Uterus (tissue), 3 donors: ENCODE measurements at regions not wholly inside any gene's neighbourhood (a gene's known extent, or its start where the extent isn't known, plus 50 kb on each side); places are given as distances from the start of the nearest gene placed in this dataset.

Experiments used
- DNase-seq, 2 donors: peaks; one replicate each; pipeline ENCODE4 v3.0.0-alpha.2; 2019 to 2020
- H3K27ac ChIP-seq, 2 donors: fragments of 200-600 bp; sonication (generic); 1 replicate in 1 of 2; 2 replicates in 1 of 2; pipeline ENCODE4 v1.5.1; 2016 to 2018
- H3K27me3 ChIP-seq, 2 donors: fragments of 200-600 bp; sonication (generic); one replicate each; pipeline ENCODE4 v1.5.1; 2018 to 2019; ENCODE audit warnings: control low read depth in 1 of 2
- H3K36me3 ChIP-seq, 2 donors: fragments of 200-600 bp; sonication (generic); one replicate each; pipeline ENCODE4 v1.5.1; 2019; ENCODE audit warnings: control low read depth in 1 of 2
- H3K4me1 ChIP-seq, 2 donors: fragments of 200-600 bp; sonication (generic); one replicate each; pipeline ENCODE4 v1.5.1; 2018 to 2019; ENCODE audit warnings: control low read depth in 1 of 2
- H3K4me3 ChIP-seq, 2 donors: fragments of 200-600 bp; sonication (generic); 1 replicate in 1 of 2; 2 replicates in 1 of 2; pipeline ENCODE4 v1.5.1; 2018 to 2019; ENCODE audit warnings: mild to moderate bottlenecking in 1 of 2
- H3K9me3 ChIP-seq, 2 donors: fragments of 200-600 bp; sonication (generic); one replicate each; pipeline ENCODE4 v1.5.1; 2019; ENCODE audit warnings: control low read depth in 1 of 2
- CTCF ChIP-seq, 4 experiments: fragments of 200-600 bp in 2 of 4; fragments of 450-650 bp in 2 of 4; sonication (generic) in 2 of 4; IDR thresholded peaks; one replicate each; pipeline ENCODE4 v1.5.1; 2016 to 2019; ENCODE audit warnings: antibody characterized with exemption in 4 of 4, mild to moderate bottlenecking in 2 of 4, moderate library complexity in 1 of 4
- POLR2A ChIP-seq, 2 donors: fragments of 450-650 bp; IDR thresholded peaks; one replicate each; pipeline ENCODE4 v1.6.1; 2016; ENCODE audit warnings: antibody characterized with exemption in 2 of 2, mild to moderate bottlenecking in 1 of 2, moderate library complexity in 1 of 2
- intact Hi-C: fragments of 100-400 bp; cut with DNase I; formaldehyde crosslinking; loops from one replicate; pipeline ENCODE4 v1.15.1; 2023; ENCODE audit warnings: low total_unique reads
- donor health status: DM: yes; HTN: yes; CAD: no.

GRCh38 chr5:68658810-68659372 is 434.9 kb upstream of the SLC30A5 start:
- Histone ChIP-seq H3K36me3 (no peaks in the 10 kb centered on the region), H3K4me1 (no peaks in the 10 kb centered on the region), H3K27me3 (no peaks in the 10 kb centered on the region), H3K9me3 (no peaks in the 10 kb centered on the region), H3K27ac (no peak overlapping the region), H3K4me3 (no peak overlapping the region)
- no peak for TF ChIP-seq CTCF (IDR thresholded peaks at IDR 0.05)
- TF ChIP-seq POLR2A (IDR thresholded peaks at IDR 0.05): no peak
- intact Hi-C loops: loop anchor here (10.0 kb wide), 1 partner anchor 296 kb away; no protein-coding TSS in a partner anchor
- no peak for DNase-seq

- no peak for TF ChIP-seq CTCF (IDR thresholded peaks at IDR 0.05)
- TF ChIP-seq POLR2A (IDR thresholded peaks at IDR 0.05): no peak
- no peak for DNase-seq
- Histone ChIP-seq H3K4me1 (no peaks in the 10 kb centered on the region), H3K36me3 (no peaks in the 10 kb centered on the region), H3K9me3 (no peaks in the 10 kb centered on the region), H3K27me3 (no peaks in the 10 kb centered on the region), H3K4me3 (no peak overlapping the region), H3K27ac (no peak overlapping the region)
- intact Hi-C loops: loop anchor here (10.0 kb wide), 1 partner anchor 295 kb away; no protein-coding TSS in a partner anchor
These were observed 433.9 kb upstream of the SLC30A5 start for GRCh38 chr5:68659881-68660280.

- no peak overlapping the region for H3K27ac ChIP-seq
- no peak for DNase-seq
- H3K4me1 ChIP-seq: no peaks in the 10 kb centered on the region
- H3K9me3 ChIP-seq: no peaks in the 10 kb centered on the region
- no peaks in the 10 kb centered on the region for H3K36me3 ChIP-seq
- no peak for TF ChIP-seq POLR2A (IDR thresholded peaks at IDR 0.05)
- TF ChIP-seq CTCF (IDR thresholded peaks at IDR 0.05): no peak
- intact Hi-C loops: no loop called here
- no peaks in the 10 kb centered on the region for H3K27me3 ChIP-seq
- no peak overlapping the region for H3K4me3 ChIP-seq
These were observed 432.6 kb upstream of the SLC30A5 start for GRCh38 chr5:68661237-68661636.

- TF ChIP-seq POLR2A (IDR thresholded peaks at IDR 0.05) (no peak), CTCF (IDR thresholded peaks at IDR 0.05) (no peak)
- Histone ChIP-seq H3K4me3 (no peak overlapping the region), H3K27ac (no peak overlapping the region), H3K36me3 (no peaks in the 10 kb centered on the region), H3K4me1 (no peaks in the 10 kb centered on the region), H3K9me3 (no peaks in the 10 kb centered on the region), H3K27me3 (no peaks in the 10 kb centered on the region)
- no peak for DNase-seq
- intact Hi-C loops: no loop called here
These were observed 431.0 kb upstream of the SLC30A5 start for GRCh38 chr5:68662804-68663307.

GRCh38 chr5:68669864-68670575 is 423.8 kb upstream of the SLC30A5 start:
- no peak for TF ChIP-seq CTCF (IDR thresholded peaks at IDR 0.05)
- no peak for TF ChIP-seq POLR2A (IDR thresholded peaks at IDR 0.05)
- Histone ChIP-seq H3K4me3 (no peak overlapping the region), H3K9me3 (no peaks in the 10 kb centered on the region), H3K4me1 (no peaks in the 10 kb centered on the region), H3K36me3 (no peaks in the 10 kb centered on the region), H3K27ac (no peak overlapping the region), H3K27me3 (no peaks in the 10 kb centered on the region)
- no peak for DNase-seq
- intact Hi-C loops: no loop called here
